ENCODE measurements at regions not wholly inside any gene's neighbourhood (a gene's known extent, or its start where the extent isn't known, plus 50 kb on each side); places are given as distances from the start of the nearest gene placed in this dataset.

- no peak for TF ChIP-seq TAF1 (IDR thresholded peaks at IDR 0.05; ENCODE audit: borderline replicate concordance, insufficient read depth, low read length)
- TF ChIP-seq SIN3A (IDR thresholded peaks at IDR 0.05; ENCODE audit: borderline replicate concordance, insufficient read depth, low read length), result no peak
- TF ChIP-seq POLR2AphosphoS5 (IDR thresholded peaks at IDR 0.05; ENCODE audit: low read depth, low read length), result no peak
- TF ChIP-seq REST (IDR thresholded peaks at IDR 0.05; ENCODE audit: insufficient read depth in 1 of 2, low read depth in 2 of 2, low read length in 2 of 2), result no peak
- no peak for TF ChIP-seq FOXP2 (optimal IDR thresholded peaks at IDR 0.05; ENCODE audit: borderline replicate concordance, extremely low read depth, extremely low read length, insufficient read depth)
Observed at GRCh38 chr11:130719220-130719915, 196.9 kb downstream of the SNX19 start.

All from PFSK-1 (cell line).